ENCODE measurements at regions not wholly inside any gene's neighbourhood (a gene's known extent, or its start where the extent isn't known, plus 50 kb on each side); places are given as distances from the start of the nearest gene placed in this dataset.

DNA sequence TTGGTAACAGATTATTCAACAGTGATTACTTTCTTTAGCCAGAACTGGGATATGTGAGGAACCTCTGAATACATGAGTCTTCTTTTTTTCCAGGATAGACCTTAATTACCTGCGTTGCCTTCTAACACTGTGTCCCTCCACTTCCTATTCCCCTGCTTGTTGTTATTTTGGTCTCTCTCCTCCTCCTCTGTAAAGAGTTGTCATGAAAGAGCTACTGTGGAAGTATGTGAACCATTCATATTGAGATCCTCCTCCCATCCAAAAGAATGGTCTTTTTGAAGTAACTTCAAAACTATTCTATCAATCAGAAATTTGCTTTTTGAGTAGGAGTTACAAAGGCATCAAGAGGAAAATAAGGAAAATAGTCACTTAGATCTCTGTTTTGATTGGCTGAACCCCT is 420.0 kb upstream of the TENM3 start:
- TF ChIP-seq, protein P1, sequence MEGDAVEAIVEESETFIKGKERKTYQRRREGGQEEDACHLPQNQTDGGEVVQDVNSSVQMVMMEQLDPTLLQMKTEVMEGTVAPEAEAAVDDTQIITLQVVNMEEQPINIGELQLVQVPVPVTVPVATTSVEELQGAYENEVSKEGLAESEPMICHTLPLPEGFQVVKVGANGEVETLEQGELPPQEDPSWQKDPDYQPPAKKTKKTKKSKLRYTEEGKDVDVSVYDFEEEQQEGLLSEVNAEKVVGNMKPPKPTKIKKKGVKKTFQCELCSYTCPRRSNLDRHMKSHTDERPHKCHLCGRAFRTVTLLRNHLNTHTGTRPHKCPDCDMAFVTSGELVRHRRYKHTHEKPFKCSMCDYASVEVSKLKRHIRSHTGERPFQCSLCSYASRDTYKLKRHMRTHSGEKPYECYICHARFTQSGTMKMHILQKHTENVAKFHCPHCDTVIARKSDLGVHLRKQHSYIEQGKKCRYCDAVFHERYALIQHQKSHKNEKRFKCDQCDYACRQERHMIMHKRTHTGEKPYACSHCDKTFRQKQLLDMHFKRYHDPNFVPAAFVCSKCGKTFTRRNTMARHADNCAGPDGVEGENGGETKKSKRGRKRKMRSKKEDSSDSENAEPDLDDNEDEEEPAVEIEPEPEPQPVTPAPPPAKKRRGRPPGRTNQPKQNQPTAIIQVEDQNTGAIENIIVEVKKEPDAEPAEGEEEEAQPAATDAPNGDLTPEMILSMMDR (IDR thresholded peaks at IDR 0.05; ENCODE audit: unreplicated experiment), result no peak
- peaks cover 5% of the 10 kb centered on the region for H3K9me3 Mint-ChIP-seq (ENCODE audit: low read depth)
- peaks cover 3% of the 10 kb centered on the region for H3K36me3 Mint-ChIP-seq (ENCODE audit: insufficient read depth)
- H3K27ac Mint-ChIP-seq, result no peak overlapping the region
- no peak overlapping the region for H3K4me3 Mint-ChIP-seq (ENCODE audit: low read depth)
- DNase-seq (ENCODE audit: low spot score, unreplicated experiment), result no peak
- H3K27me3 Mint-ChIP-seq, result peaks cover 24% of the 10 kb centered on the region
- H3K4me1 Mint-ChIP-seq (ENCODE audit: low read depth), result peaks cover 40% of the 10 kb centered on the region

DNA sequence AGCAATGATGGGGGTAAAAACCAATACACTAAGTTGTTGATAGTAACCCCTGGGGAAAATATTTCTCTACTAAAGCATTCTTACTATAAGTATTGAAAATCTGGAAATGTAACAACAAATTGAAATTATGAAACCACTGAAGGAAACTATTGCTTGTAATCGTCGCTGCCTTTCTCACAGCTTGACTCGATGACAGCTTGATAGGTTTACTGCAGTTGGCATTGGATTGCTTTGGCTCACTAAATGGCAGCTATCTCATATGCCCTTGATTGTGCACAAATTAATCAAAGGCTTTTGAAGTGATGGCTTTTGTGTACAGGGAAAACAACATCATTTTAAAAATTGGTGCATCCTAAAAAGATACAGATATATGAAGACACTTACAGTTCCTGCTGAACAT is 419.6 kb upstream of the TENM3 start:
- DNase-seq (ENCODE audit: low spot score, unreplicated experiment), result no peak
- TF ChIP-seq, protein P1 (IDR thresholded peaks at IDR 0.05; ENCODE audit: unreplicated experiment), result no peak
- Mint-ChIP-seq H3K4me1 (ENCODE audit: low read depth) (peaks cover 40% of the 10 kb centered on the region), H3K36me3 (ENCODE audit: insufficient read depth) (peaks cover 3% of the 10 kb centered on the region), H3K9me3 (ENCODE audit: low read depth) (peaks cover 5% of the 10 kb centered on the region), H3K27ac (no peak overlapping the region), H3K4me3 (ENCODE audit: low read depth) (no peak overlapping the region), H3K27me3 (peaks cover 27% of the 10 kb centered on the region)

DNA sequence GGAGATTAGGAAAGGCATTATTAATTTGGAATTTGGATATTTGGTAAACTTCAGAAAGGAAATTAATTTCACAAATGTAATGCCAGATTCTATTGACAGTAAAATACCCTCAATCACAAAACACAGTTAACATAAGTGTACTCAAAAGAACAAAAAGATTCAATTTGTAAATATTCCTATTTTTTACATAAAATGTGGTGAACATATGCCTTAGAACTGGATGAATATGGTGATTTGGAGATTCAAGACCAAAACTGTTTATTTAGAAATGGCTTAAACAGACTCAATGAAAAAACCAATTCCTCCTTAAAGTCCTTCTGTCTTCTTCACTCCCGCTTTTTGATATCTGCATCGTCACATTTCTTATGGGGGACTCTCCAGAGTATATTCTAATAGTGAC is 417.6 kb upstream of the TENM3 start:
- Mint-ChIP-seq H3K4me3 (ENCODE audit: low read depth) (no peak overlapping the region), H3K4me1 (ENCODE audit: low read depth) (peaks cover 33% of the 10 kb centered on the region), H3K36me3 (ENCODE audit: insufficient read depth) (no peaks in the 10 kb centered on the region), H3K27me3 (peaks cover 45% of the 10 kb centered on the region), H3K27ac (no peak overlapping the region), H3K9me3 (ENCODE audit: low read depth) (no peaks in the 10 kb centered on the region)
- TF ChIP-seq, protein P1 (IDR thresholded peaks at IDR 0.05; ENCODE audit: unreplicated experiment), result no peak
- DNase-seq (ENCODE audit: low spot score, unreplicated experiment), result no peak

DNA sequence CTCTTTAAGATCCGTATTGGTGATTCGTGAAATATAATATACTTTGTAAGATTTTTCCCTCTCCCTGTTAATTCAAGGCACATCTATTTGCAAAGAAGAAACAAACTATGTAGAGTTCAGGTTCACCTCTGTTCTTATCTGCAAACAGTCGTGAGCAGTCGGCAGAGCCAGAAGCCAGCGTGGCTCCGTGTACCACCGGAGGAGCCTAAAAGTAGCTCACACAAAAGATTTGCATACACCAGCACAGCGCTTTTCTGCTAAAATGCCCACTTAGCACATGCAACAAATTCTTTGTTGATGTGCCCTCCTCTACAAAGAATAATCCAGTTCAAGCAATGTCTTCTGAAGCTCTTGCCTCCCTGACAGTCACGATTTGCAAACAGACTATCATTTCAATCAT is 416.0 kb upstream of the TENM3 start:
- DNase-seq (ENCODE audit: low spot score, unreplicated experiment), result no peak
- H3K36me3 Mint-ChIP-seq (ENCODE audit: insufficient read depth), result no peaks in the 10 kb centered on the region
- H3K4me1 Mint-ChIP-seq (ENCODE audit: low read depth), result peaks cover 17% of the 10 kb centered on the region
- TF ChIP-seq, protein P1 (IDR thresholded peaks at IDR 0.05; ENCODE audit: unreplicated experiment), result no peak
- H3K27ac Mint-ChIP-seq, result no peak overlapping the region
- peaks cover 47% of the 10 kb centered on the region for H3K27me3 Mint-ChIP-seq
- H3K4me3 Mint-ChIP-seq (ENCODE audit: low read depth), result peak overlapping the region; percentile 32
- no peaks in the 10 kb centered on the region for H3K9me3 Mint-ChIP-seq (ENCODE audit: low read depth)

DNA sequence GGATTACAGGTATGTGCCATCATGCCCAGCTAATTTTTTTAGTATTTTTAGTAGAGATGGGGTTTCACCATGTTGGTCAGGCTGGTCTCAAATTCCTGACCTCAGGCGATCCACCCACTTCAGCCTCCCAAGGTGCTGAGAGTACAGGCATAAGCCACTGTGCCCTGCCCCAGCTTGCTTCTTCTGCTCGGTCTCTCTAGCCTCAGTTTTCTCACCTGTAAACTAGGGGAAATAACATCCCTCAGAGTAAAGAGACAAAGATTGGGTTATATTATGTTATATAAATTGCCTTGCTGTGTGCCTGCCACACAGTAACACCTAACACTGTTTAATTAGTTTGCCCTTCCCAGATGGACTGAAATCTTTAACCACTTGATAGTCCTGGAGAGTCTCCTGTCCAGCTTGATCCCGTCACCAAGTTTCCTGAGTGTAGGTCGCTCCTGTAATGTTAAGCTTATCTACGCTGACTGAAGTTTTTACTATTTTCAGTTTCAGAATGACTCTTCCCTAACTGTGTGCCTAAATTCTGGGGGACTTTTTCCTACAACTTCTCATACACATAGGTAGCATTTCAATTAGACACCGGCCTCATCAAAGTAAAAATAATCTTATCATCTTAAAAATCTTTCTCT is 412.7 kb upstream of the TENM3 start:
- H3K36me3 Mint-ChIP-seq (ENCODE audit: insufficient read depth), result no peaks in the 10 kb centered on the region
- H3K27ac Mint-ChIP-seq, result no peak overlapping the region
- TF ChIP-seq, protein P1 (IDR thresholded peaks at IDR 0.05; ENCODE audit: unreplicated experiment), result no peak
- no peaks in the 10 kb centered on the region for H3K9me3 Mint-ChIP-seq (ENCODE audit: low read depth)
- peaks cover 8% of the 10 kb centered on the region for H3K4me1 Mint-ChIP-seq (ENCODE audit: low read depth)
- peaks cover 58% of the 10 kb centered on the region for H3K27me3 Mint-ChIP-seq
- no peak overlapping the region for H3K4me3 Mint-ChIP-seq (ENCODE audit: low read depth)
- no peak for DNase-seq (ENCODE audit: low spot score, unreplicated experiment)
